ENCODE measurements at regions not wholly inside any gene's neighbourhood (a gene's known extent, or its start where the extent isn't known, plus 50 kb on each side); places are given as distances from the start of the nearest gene placed in this dataset.

DNA sequence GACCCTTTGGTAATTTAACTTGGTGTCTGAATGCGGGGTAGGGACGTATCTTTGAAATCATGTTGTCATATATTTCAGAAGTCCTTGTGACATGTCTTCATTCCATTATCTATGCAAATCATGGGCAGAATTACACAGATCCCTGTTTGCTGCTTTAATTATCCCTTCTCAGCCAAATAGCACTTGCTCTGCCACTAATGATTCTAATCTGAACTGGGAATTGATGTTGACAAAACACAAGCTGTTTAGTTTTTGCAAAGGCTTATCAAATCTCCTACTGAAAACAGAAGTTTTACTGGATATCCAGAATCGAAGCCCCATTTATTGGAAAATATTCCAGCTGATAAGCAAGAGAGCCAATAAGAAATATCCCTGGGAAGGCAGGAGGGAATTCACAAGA lies 205.9 kb upstream of the COX10 start:
- H3K23ac ChIP-seq (ENCODE audit: insufficient read length) = no peak overlapping the region
- H4K8ac ChIP-seq (ENCODE audit: extremely low read depth, insufficient read depth, low read length) = no peak overlapping the region
- H2BK12ac ChIP-seq (ENCODE audit: low read depth, low read length) = no peak overlapping the region
- FAIRE-seq = no peak
- H4K5ac ChIP-seq (ENCODE audit: insufficient read length, low read depth, low read length) = no peak overlapping the region
- H4K91ac ChIP-seq (replicated peaks; ENCODE audit: insufficient read length, low read length) = no peak overlapping the region
- no peaks in the 10 kb centered on the region for H3K27me3 ChIP-seq (replicated peaks in 1 of 4; ENCODE audit: control insufficient read depth in 3 of 4, extremely low read depth in 1 of 4, insufficient read depth in 3 of 4, low read length in 3 of 4)
- no peak overlapping the region for H2BK120ac ChIP-seq (replicated peaks; ENCODE audit: low read depth, low read length)
- H4K20me1 ChIP-seq (replicated peaks in 1 of 2; ENCODE audit: control insufficient read depth in 1 of 2, insufficient read depth in 2 of 2, low read length in 2 of 2) = no peaks in the 10 kb centered on the region
- H3K56ac ChIP-seq (replicated peaks; ENCODE audit: insufficient read length, low read depth, low read length) = no peak overlapping the region
- H3K27ac ChIP-seq (ENCODE audit: low read depth, low read length) = no peak overlapping the region
- no peak overlapping the region for H3K4ac ChIP-seq (replicated peaks; ENCODE audit: insufficient read length, low read depth, low read length)
- no peak overlapping the region for H2BK20ac ChIP-seq (ENCODE audit: low read length)
- no peak for DNase-seq (ENCODE audit: low read depth in 1 of 2, low spot score in 2 of 2)
- CTCF ChIA-PET (ENCODE audit: partially characterized antibody) = interaction anchor here (1.1 kb wide), 1 partner anchor 10 kb away, joined by 3 read pairs; no protein-coding TSS in a partner anchor
- no peak overlapping the region for H2BK5ac ChIP-seq (ENCODE audit: low read depth, low read length)
- no peak overlapping the region for H3K14ac ChIP-seq (ENCODE audit: insufficient read length)
- H3K4me2 ChIP-seq (ENCODE audit: insufficient read depth in 1 of 2, low read depth in 2 of 2, low read length in 2 of 2) = no peak overlapping the region
- H2AFZ ChIP-seq (ENCODE audit: low read length) = no peak overlapping the region
- H3K18ac ChIP-seq (ENCODE audit: extremely low read depth, low read length) = no peak overlapping the region
- POLR2A ChIA-PET (ENCODE audit: partially characterized antibody) = no interaction called here
- H3K4me1 ChIP-seq (replicated peaks in 1 of 4; ENCODE audit: control insufficient read depth in 3 of 4, insufficient read depth in 4 of 4, low read length in 3 of 4) = peaks cover 0 to 4% (median 0%) of the 10 kb centered on the region in 4 experiments; a peak in 2 of 7 replicates
- no peak overlapping the region for H2AK5ac ChIP-seq (ENCODE audit: low read depth, low read length)
- H3K9ac ChIP-seq (replicated peaks in 1 of 4; ENCODE audit: extremely low read depth in 1 of 4, low read depth in 3 of 4, low read length in 3 of 4) = no peak overlapping the region
- H3K79me1 ChIP-seq (ENCODE audit: low read depth, low read length) = no peaks in the 10 kb centered on the region
- H3K79me2 ChIP-seq (ENCODE audit: control insufficient read depth in 1 of 2, insufficient read depth in 2 of 2, low read length in 2 of 2) = no peaks in the 10 kb centered on the region
- H3K9me3 ChIP-seq (ENCODE audit: insufficient read depth in 2 of 2, low read depth in 1 of 2, low read length in 1 of 2) = no peaks in the 10 kb centered on the region
- H2BK15ac ChIP-seq (ENCODE audit: low read length) = no peak overlapping the region
- 95% methylated on average over 3 of the region's 3 CpGs; no CpG with 5 or more reads in 1 of the 2 experiments for WGBS, 2 experiments (ENCODE audit: extremely low coverage in 1 of 2, insufficient coverage in 1 of 2, insufficient read length in 1 of 2, insufficient replicate concordance in 2 of 2, low coverage in 1 of 2, low lambda C conversion rate in 2 of 2, missing lambda C conversion rate in 1 of 2)
- H3K36me3 ChIP-seq (ENCODE audit: control insufficient read depth in 2 of 4, insufficient read depth in 4 of 4, low read length in 3 of 4) = no peaks in the 10 kb centered on the region
- H3K4me3 ChIP-seq (ENCODE audit: extremely low read depth in 1 of 4, insufficient read depth in 2 of 4, low read depth in 3 of 4, low read length in 4 of 4) = no peak overlapping the region
- no peaks in the 10 kb centered on the region for H3K23me2 ChIP-seq (ENCODE audit: low read depth, low read length)
- TF ChIP-seq CHD1 (IDR thresholded peaks at IDR 0.05; ENCODE audit: low read depth, low read length) = no peak
- no peak for TF ChIP-seq TAF1 (IDR thresholded peaks at IDR 0.05; ENCODE audit: low read depth, low read length)
- TF ChIP-seq CBX8 (IDR thresholded peaks at IDR 0.05; ENCODE audit: borderline replicate concordance, low read depth, low read length) = no peak
- TF ChIP-seq GABPA (IDR thresholded peaks at IDR 0.05; ENCODE audit: borderline replicate concordance, insufficient read depth, low read length) = no peak
- TF ChIP-seq SAP30 (IDR thresholded peaks at IDR 0.05; ENCODE audit: insufficient read depth, insufficient replicate concordance, low read length) = no peak
- no peak for TF ChIP-seq KDM5A (IDR thresholded peaks at IDR 0.05; ENCODE audit: low read length)
- no peak for TF ChIP-seq BCL11A (IDR thresholded peaks at IDR 0.05; ENCODE audit: low read depth in 2 of 2, low read length in 2 of 2)
- TF ChIP-seq, protein P1, sequence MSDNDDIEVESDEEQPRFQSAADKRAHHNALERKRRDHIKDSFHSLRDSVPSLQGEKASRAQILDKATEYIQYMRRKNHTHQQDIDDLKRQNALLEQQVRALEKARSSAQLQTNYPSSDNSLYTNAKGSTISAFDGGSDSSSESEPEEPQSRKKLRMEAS (IDR thresholded peaks at IDR 0.05) = no peak
- no peak for TF ChIP-seq USF2 (IDR thresholded peaks at IDR 0.05; ENCODE audit: low read length)
- TF ChIP-seq CREB1 (IDR thresholded peaks at IDR 0.05) = no peak
- no peak for TF ChIP-seq RBBP5 (IDR thresholded peaks at IDR 0.05; ENCODE audit: borderline replicate concordance, low read depth, low read length)
- TF ChIP-seq SIX5 (IDR thresholded peaks at IDR 0.05; ENCODE audit: low read depth, low read length) = no peak

Data from H1 (cell line).